ENCODE measurements at regions not wholly inside any gene's neighbourhood (a gene's known extent, or its start where the extent isn't known, plus 50 kb on each side); places are given as distances from the start of the nearest gene placed in this dataset.

GRCh38 chr1:79885101-79885500 is 878.6 kb upstream of the ADGRL4 start (continued):
- TF ChIP-seq CHD1 (IDR thresholded peaks at IDR 0.05; ENCODE audit: low read depth, low read length): no peak

DNA sequence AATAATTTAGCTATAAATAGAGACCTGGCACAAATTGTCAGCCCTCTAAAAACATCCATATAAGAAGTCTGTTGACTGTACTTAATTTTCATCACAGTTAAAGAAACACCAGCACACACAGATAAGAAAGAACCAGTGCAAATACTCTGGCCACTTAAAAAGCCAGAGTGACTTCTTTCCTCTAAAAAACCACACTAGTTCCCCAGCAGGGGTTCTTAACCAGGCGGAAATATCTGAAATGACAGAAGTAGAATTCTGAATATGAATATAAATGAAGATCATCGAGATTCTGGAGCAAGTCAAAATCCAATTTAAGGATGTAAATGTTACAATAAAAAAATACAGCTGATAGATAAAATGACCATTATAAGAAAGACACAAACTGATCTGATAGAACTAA is 870.6 kb upstream of the ADGRL4 start:
- FAIRE-seq (no peak), DNase-seq (ENCODE audit: low read depth in 1 of 2, low spot score in 2 of 2) (no peak)
- no peak overlapping the region for H3K23ac ChIP-seq (ENCODE audit: insufficient read length)
- no peak overlapping the region for H2BK15ac ChIP-seq (ENCODE audit: low read length)
- no peak overlapping the region for H3K9ac ChIP-seq (replicated peaks in 1 of 4; ENCODE audit: extremely low read depth in 1 of 4, low read depth in 3 of 4, low read length in 3 of 4)
- no peak overlapping the region for H2BK12ac ChIP-seq (ENCODE audit: low read depth, low read length)
- H3K23me2 ChIP-seq (ENCODE audit: low read depth, low read length): no peaks in the 10 kb centered on the region
- H2BK120ac ChIP-seq (replicated peaks; ENCODE audit: low read depth, low read length): no peak overlapping the region
- H2AFZ ChIP-seq (ENCODE audit: low read length): no peak overlapping the region
- no peaks in the 10 kb centered on the region for H4K20me1 ChIP-seq (replicated peaks in 1 of 2; ENCODE audit: control insufficient read depth in 1 of 2, insufficient read depth in 2 of 2, low read length in 2 of 2)
- WGBS, 2 experiments (ENCODE audit: extremely low coverage in 1 of 2, insufficient coverage in 1 of 2, insufficient read length in 1 of 2, insufficient replicate concordance in 2 of 2, low coverage in 1 of 2, low lambda C conversion rate in 2 of 2, missing lambda C conversion rate in 1 of 2): 98% methylated on average over 2 of the region's 2 CpGs; no CpG with 5 or more reads in 1 of the 2 experiments
- no peaks in the 10 kb centered on the region for H3K4me1 ChIP-seq (replicated peaks in 1 of 4; ENCODE audit: control insufficient read depth in 3 of 4, insufficient read depth in 4 of 4, low read length in 3 of 4)
- H3K14ac ChIP-seq (ENCODE audit: insufficient read length): no peak overlapping the region
- no peak overlapping the region for H4K5ac ChIP-seq (ENCODE audit: insufficient read length, low read depth, low read length)
- H3K4me3 ChIP-seq (ENCODE audit: extremely low read depth in 1 of 4, insufficient read depth in 2 of 4, low read depth in 3 of 4, low read length in 4 of 4): no peak overlapping the region
- TF ChIP-seq GABPA (IDR thresholded peaks at IDR 0.05; ENCODE audit: borderline replicate concordance, insufficient read depth, low read length): no peak
- no peak for TF ChIP-seq SP2 (IDR thresholded peaks at IDR 0.05; ENCODE audit: low read length)
- no peak for TF ChIP-seq RXRA (IDR thresholded peaks at IDR 0.05; ENCODE audit: insufficient read depth, low read depth, low read length)
- no peak for TF ChIP-seq ASH2L (IDR thresholded peaks at IDR 0.05; ENCODE audit: low read length)
- no peak for TF ChIP-seq MAFK (IDR thresholded peaks at IDR 0.05; ENCODE audit: low read depth, low read length)
- no peak for TF ChIP-seq RFX5 (IDR thresholded peaks at IDR 0.05; ENCODE audit: borderline replicate concordance, low read depth, low read length)
- TF ChIP-seq EP300 (IDR thresholded peaks at IDR 0.05; ENCODE audit: borderline replicate concordance in 1 of 2, low read depth in 2 of 2, low read length in 2 of 2): no peak
- no peak for TF ChIP-seq KDM4A (IDR thresholded peaks at IDR 0.05; ENCODE audit: low read depth, low read length, severe bottlenecking)
- no peak overlapping the region for H3K4ac ChIP-seq (replicated peaks; ENCODE audit: insufficient read length, low read depth, low read length)
- no peaks in the 10 kb centered on the region for H3K79me1 ChIP-seq (ENCODE audit: low read depth, low read length)
- no peak overlapping the region for H4K8ac ChIP-seq (ENCODE audit: extremely low read depth, insufficient read depth, low read length)
- H3K79me2 ChIP-seq (ENCODE audit: control insufficient read depth in 1 of 2, insufficient read depth in 2 of 2, low read length in 2 of 2): no peaks in the 10 kb centered on the region
- no peak overlapping the region for H3K56ac ChIP-seq (replicated peaks; ENCODE audit: insufficient read length, low read depth, low read length)
- H3K27me3 ChIP-seq (replicated peaks in 1 of 4; ENCODE audit: control insufficient read depth in 3 of 4, extremely low read depth in 1 of 4, insufficient read depth in 3 of 4, low read length in 3 of 4): no peaks in the 10 kb centered on the region
- no peak overlapping the region for H2BK5ac ChIP-seq (ENCODE audit: low read depth, low read length)
- H3K36me3 ChIP-seq (ENCODE audit: control insufficient read depth in 2 of 4, insufficient read depth in 4 of 4, low read length in 3 of 4): no peaks in the 10 kb centered on the region
- ChIA-PET CTCF (ENCODE audit: partially characterized antibody) (no interaction called here), POLR2A (ENCODE audit: partially characterized antibody) (no interaction called here)
- H2AK5ac ChIP-seq (ENCODE audit: low read depth, low read length): no peak overlapping the region
- H3K27ac ChIP-seq (ENCODE audit: low read depth, low read length): no peak overlapping the region
- H3K18ac ChIP-seq (ENCODE audit: extremely low read depth, low read length): no peak overlapping the region
- H3K9me3 ChIP-seq (ENCODE audit: insufficient read depth in 2 of 2, low read depth in 1 of 2, low read length in 1 of 2): no peaks in the 10 kb centered on the region
- H4K91ac ChIP-seq (replicated peaks; ENCODE audit: insufficient read length, low read length): no peak overlapping the region
- no peak overlapping the region for H3K4me2 ChIP-seq (ENCODE audit: insufficient read depth in 1 of 2, low read depth in 2 of 2, low read length in 2 of 2)
- H2BK20ac ChIP-seq (ENCODE audit: low read length): no peak overlapping the region

Data from H1 (cell line).